HK-2 (cell line): ENCODE measurements at regions not wholly inside any gene's neighbourhood (a gene's known extent, or its start where the extent isn't known, plus 50 kb on each side); places are given as distances from the start of the nearest gene placed in this dataset.
"Not testable (repeated sequence)": the region's sequence is repeated elsewhere in the genome, so short reads cannot be mapped to it uniquely, and the experiment has no call there.

Experiments used
- DNase-seq: peaks from one replicate; pipeline ENCODE4 v3.0.0-alpha.2; 2018; ENCODE audit not compliant: unreplicated experiment

- DNase-seq, result no peak
Measured at GRCh38 chrX:125378205-125378604, 58.5 kb downstream of the TEX13C start.

DNA sequence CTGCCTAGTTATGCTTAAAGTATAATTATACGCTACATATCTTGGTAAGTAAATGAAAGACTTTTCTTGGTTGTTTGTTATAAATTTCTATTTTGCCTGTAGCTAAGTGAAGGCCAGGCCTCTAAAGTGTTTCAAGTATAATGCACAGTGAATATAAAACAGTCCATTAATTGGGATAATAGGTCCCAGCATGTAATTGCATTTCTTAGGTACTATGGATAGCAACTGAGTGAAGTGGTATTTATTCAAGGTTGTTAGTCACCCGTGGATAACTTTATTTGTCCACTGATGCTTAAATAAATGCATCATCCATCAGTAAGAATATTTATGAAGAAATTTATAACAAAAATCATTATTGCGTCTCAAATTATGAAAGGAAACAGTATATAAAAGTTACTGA, 59.1 kb downstream of the TEX13C start:
- no peak for DNase-seq

DNA sequence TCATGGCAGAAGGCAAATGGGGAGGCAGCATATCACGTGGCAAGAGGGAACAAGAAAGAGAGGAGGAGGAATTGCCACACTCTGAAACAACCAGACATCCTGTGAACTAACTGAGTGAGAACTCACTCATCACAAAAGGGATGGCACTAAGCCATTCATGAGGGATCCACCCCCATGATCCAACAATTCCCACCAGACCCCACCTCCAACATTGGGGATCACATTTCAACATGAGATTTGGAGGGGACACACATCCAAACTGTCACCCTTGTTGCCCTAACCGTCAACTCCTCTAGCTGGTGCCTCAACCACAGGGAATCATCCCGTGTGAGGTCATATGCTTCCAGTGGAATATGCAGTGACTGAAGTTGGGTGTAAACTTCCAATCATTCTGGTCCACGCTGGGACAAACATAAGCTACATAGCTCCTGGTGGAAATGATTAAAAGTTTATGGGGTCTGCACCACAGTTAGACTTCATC, 62.5 kb downstream of the TEX13C start:
- no peak for DNase-seq

DNA sequence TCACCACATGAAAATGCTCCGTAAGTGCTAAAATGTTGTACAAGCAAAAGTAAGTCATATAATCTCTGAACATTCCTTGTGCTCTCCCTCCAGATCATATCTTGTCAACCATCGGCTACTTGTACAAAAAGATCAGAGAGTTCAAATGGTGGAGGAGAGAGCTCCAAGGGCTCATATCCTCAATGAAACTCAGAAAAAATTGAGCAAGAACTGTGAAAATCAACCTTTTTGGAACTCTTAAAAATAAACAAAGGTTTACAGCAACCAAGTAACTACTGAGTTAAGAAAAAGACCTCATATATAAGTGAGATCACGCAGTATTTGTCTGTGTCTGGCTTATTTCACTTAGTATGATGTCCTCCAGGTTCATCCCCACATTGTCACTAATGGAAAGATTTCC, 63.2 kb downstream of the TEX13C start:
- no peak for DNase-seq

DNA sequence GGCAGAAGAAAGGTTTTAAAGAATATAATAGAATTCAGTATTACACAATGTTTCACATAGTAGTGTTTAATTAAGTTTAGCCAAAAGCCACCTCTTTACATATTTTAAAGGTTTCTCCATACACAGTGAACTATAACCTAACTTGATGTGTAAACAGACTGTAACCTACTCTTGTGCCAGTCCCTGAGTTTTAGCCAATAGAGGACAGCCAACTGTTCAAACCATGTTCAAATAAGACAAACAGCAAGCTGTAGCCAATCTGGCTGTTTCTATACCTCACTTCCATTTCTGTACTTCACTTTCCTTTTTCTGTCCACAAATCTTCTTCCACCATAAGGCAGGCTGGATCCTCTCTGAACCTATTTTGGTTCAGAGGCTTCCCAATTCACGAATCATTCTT, 65.2 kb downstream of the TEX13C start:
- no peak for DNase-seq

GRCh38 chrX:125387945-125388344, 68.3 kb downstream of the TEX13C start:
- no peak for DNase-seq

DNA sequence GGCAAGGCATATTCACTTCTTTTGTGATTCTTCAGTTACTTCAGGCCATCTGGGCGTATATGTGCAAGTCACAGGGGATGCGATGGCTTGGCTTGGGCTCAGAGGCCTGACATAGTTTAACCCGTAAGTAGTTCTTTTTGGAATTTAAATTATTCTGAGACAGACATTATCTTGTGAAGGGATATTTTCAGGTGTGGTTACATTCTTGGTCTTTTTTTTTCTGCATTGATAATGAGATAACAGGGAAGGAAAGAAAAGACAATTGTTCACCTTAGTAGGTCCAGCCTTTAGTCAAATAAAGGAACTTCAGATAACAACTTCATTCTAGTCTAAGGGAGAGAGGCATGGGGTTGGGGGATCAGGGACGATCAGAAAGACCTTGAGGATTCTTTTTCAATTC, 74.8 kb downstream of the TEX13C start:
- DNase-seq, result no peak

DNA sequence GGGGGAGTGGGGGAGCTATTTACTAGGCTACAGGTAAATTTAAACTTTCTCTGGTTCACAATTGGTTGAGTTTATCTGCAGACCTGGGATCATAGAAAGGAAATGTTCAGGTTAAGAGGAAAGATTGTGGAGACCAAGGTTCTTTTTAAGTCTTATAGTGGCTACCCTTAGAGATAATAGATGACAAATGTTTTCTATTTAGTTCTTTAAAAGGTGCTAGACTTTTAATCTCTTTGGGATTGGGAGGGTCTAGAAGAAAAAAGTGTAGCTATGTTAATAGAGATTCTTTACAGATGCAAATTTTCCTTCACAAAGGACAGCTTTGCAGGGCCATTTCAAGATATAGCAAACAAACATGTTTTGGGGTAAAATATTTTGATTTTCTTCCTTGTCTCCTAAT, 76.0 kb downstream of the TEX13C start:
- no peak for DNase-seq

DNA sequence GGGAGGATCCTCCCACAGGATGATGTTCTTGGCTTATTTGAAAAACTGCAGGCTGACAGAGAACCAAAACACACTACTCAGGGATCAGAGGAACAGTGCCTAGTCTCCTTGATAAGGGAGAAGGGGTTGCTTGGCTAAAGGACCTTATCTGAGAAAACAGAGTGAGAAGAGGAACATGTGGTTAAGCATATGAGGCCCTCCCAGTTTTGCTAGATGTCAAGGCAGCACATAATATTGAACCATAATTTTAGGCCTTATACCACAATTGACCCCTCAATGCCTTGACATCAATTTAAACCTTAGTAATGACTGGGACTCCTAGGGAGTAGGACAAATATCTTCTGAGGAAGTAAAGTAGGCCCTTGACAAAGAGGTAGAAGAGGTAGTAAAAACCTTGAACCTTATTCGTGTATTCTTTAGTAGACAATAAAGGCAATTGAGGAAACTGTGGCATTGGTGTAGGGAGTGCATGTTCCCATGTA, 79.3 kb downstream of the TEX13C start:
- no peak for DNase-seq

- no peak for DNase-seq
Measured at GRCh38 chrX:125402807-125403206, 83.1 kb downstream of the TEX13C start.

DNA sequence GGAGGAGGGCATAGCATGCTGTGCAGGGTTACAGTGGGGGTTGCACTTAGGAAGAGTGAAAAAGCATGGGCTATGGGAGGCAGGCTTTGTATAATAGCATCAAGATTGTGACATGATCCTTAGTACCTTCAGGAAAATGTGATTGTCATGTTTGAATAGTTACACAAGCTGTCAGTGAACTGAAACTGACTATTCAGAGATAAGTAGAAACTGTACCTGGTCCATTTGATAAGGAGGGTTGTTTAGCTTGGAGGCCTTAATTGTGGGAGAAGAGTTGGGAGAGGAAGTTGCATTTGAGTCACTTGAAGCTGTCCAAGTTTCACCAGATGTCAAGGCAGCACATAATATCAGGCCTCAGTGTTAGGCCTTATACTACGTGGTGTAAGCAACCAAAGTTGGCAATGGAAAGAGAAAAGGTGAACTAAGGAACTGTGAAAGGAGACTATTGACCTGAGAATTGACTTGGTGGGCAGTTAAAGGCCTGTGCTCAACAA, 85.0 kb downstream of the TEX13C start:
- DNase-seq, result no peak

- DNase-seq, result no peak
Measured at GRCh38 chrX:125405339-125405738, 85.7 kb downstream of the TEX13C start.

DNA sequence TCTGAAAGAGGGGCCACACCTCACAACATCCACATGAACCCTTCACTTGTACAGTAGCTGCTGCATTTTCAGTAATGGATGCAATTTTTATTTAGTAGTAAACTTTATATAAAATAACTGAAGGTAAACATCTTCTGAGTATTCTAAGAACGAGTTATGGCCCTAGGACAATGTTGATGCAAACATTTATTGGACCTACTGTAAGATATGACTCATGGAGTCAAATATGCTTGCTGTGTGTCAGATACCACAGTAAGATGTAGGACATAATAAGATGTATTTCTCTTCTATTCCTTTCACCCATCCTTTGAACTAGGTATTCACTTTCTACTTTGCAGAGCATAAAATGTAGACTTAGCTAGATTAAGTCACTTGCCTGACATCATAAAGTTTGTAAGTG, 87.6 kb downstream of the TEX13C start:
- no peak for DNase-seq

GRCh38 chrX:125420809-125421208, 101.1 kb downstream of the TEX13C start:
- no peak for DNase-seq

DNA sequence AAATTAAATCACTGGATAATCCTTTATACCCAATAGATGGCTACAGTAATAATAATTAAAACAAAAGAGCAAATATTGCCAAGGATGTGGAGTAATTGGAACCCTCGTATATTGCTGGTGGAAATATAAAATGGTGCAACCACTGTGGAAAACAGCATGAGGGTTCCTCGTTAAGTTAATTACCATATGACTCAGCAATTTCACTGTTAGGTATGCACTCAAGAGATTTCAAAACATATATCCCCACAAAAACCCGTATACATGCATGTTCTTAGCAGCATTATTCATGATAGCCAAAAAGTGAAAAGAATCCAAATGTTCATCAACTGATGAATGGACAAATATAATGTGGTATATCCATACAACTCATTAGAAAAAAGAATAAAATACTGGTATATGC, 103.3 kb downstream of the TEX13C start:
- DNase-seq, result no peak

DNA sequence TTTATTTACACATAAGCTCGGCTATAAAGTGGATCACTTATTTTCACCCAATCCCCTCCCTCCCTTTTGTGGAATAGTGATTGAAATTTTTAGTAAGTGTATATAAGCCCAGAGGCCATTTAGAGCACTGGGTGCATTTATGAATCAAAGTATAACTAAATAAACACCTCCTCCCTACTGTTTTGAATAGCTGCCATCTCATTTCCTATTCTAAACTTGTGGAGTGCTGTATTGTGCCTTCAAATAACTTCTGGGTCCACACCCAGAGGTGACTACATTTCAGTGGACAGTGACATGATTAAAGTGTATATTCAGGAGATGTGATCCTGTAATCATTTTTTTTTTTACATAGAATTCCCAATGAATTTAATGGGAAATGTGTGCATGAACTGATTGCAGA, 104.9 kb downstream of the TEX13C start:
- no peak for DNase-seq

DNA sequence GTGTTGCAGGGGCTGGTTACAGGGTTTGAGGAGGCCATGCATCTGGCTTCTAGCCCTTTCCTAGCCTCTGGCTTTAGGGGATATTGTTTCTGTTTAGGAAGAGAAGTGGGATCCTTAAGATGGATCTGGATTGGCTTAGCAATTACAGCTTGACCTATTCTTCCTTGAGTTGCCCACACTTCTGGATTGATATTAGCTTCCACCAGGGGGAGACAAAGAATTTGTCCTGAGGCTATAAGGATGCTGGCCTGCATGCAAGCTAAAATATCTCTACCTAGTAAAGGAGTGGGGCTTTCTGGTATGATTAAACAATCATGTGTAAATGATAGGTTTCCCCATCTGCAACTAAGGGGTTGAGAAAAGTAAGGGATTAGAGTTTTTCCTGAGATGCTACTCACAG, 117.2 kb downstream of the TEX13C start:
- no peak for DNase-seq

- no peak for DNase-seq
Measured at GRCh38 chrX:125439194-125439849, 119.7 kb downstream of the TEX13C start.

- no peak for DNase-seq
Measured at GRCh38 chrX:125444659-125445058, 125.0 kb downstream of the TEX13C start.

- no peak for DNase-seq
Measured at GRCh38 chrX:125475482-125475881, 155.8 kb downstream of the TEX13C start.

DNA sequence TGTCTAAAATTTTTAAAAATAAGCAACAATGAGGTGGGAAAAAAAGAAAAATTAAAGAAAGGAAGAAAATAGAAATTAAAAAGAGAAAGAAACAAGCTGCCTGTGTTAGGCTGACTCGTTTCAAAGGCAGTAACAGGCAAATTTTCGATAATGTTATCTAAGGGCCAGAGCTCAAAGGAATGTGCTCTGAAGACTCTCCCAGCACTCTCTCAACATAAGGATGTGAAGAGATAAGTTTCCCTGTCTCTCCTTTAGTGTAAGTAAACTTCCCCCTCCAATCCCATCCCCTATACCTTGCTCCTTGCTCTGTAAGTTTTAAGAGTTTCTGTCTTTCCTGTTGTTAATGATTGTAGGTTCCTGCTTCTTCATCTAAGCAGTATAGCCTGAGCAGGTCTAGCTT, 172.8 kb downstream of the TEX13C start:
- no peak for DNase-seq

DNA sequence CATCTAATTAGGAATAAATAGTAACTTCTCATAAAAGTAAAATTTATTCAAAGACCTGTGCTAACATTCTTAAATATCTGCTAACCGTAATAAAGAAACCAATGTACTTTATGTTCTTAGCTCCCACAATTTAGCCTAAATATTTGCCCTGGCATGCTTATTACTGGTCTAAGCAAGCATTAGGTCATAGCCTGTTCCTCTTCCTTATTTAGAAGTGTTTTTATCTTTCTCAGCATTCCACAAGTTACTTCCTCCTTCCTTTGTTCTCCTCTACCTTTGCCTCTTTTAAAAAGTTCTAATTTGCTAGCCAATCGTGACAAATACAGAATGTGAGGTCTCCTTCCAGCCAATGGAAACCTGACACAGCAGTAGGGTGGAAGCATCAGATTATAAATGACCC, 173.3 kb downstream of the TEX13C start:
- DNase-seq, result not testable (repeated sequence)

- no peak for DNase-seq
Measured at GRCh38 chrX:125497667-125498066, 178.0 kb downstream of the TEX13C start.

GRCh38 chrX:125503769-125504168, 184.1 kb downstream of the TEX13C start:
- DNase-seq, result no peak
